IMR-90 (cell line): ENCODE measurements at regions not wholly inside any gene's neighbourhood (a gene's known extent, or its start where the extent isn't known, plus 50 kb on each side); places are given as distances from the start of the nearest gene placed in this dataset.

Experiments used
- ATAC-seq: fragments of 200-7000 bp; cut with Tn5 transposase; 2 replicates; pipeline ENCODE4 v1.9.1; 2020; ENCODE audit warnings: low read depth, mild to moderate bottlenecking, moderate library complexity
- BruUV-seq: library from RNA; stranded (reverse); fragments of 400-500 nt; replicated peaks from 2 replicates; lab custom pipeline; 2021; lab: Mats Ljungman, UMichigan
- CTCF ChIA-PET: fragments of 300-600 bp; formaldehyde crosslinking; extraction: SDS; loops from one replicate; lab custom pipeline; 2021; ENCODE audit warnings: antibody characterized with exemption; lab: Yijun Ruan, JAX
- POLR2A ChIA-PET: fragments of 300-600 bp; sonication (Branson Sonifier 250); formaldehyde crosslinking; loops from one replicate; lab custom pipeline; 2022; ENCODE audit warnings: antibody characterized with exemption; ENCODE audit not compliant: unreplicated experiment; lab: Charles Lee
- DNase-seq: peaks from one replicate; pipeline ENCODE4 v3.0.0; 2013
- H2AFZ ChIP-seq: replicated peaks from 2 replicates; pipeline ENCODE3; 2013; ENCODE audit warnings: low read length, mild to moderate bottlenecking; ENCODE audit not compliant: poor library complexity
- H2AK5ac ChIP-seq: 2 replicates; pipeline ENCODE4 v1.6.1; 2013; ENCODE audit warnings: low read depth, low read length, inconsistent platforms
- H2AK9ac ChIP-seq: replicated peaks from 2 replicates; pipeline ENCODE3; 2013; ENCODE audit warnings: mild to moderate bottlenecking, low read depth, low read length, moderate library complexity; ENCODE audit not compliant: poor library complexity
- H2BK120ac ChIP-seq: 2 replicates; pipeline ENCODE4 v1.6.1; 2013; ENCODE audit warnings: low read depth, low read length, inconsistent platforms
- H2BK15ac ChIP-seq: 3 replicates; pipeline ENCODE4 v1.6.1; 2013; ENCODE audit warnings: low read depth, low read length, inconsistent platforms
- H2BK20ac ChIP-seq: 2 replicates; pipeline ENCODE4 v1.6.1; 2013; ENCODE audit warnings: low read depth, mild to moderate bottlenecking, inconsistent platforms, low read length, moderate library complexity
- H2BK5ac ChIP-seq: 2 replicates; pipeline ENCODE4 v1.6.1; 2013; ENCODE audit warnings: mild to moderate bottlenecking, low read depth, low read length, inconsistent platforms; ENCODE audit not compliant: poor library complexity, severe bottlenecking
- H3K14ac ChIP-seq: replicated peaks from 2 replicates; pipeline ENCODE4 v1.6.1; 2013; ENCODE audit warnings: low read depth, low read length, inconsistent platforms
- H3K18ac ChIP-seq: 2 replicates; pipeline ENCODE4 v1.6.1; 2013; ENCODE audit warnings: low read depth, low read length, control low read depth
- H3K23ac ChIP-seq: 2 replicates; pipeline ENCODE4 v1.6.1; 2013; ENCODE audit warnings: low read depth, low read length, inconsistent platforms
- H3K27ac ChIP-seq: 2 replicates; pipeline ENCODE4 v1.5.1; 2013; ENCODE audit warnings: mild to moderate bottlenecking, control low read depth, low read length; ENCODE audit not compliant: insufficient read depth
- H3K27me3 ChIP-seq: 2 replicates; pipeline ENCODE4 v1.6.1; 2013; ENCODE audit warnings: low read length; ENCODE audit not compliant: control insufficient read depth, insufficient read depth
- H3K36me3 ChIP-seq: 2 replicates; pipeline ENCODE4 v1.6.1; 2013; ENCODE audit warnings: low read length, mixed read lengths; ENCODE audit not compliant: control insufficient read depth, insufficient read depth
- H3K4ac ChIP-seq: 2 replicates; pipeline ENCODE4 v1.6.1; 2013; ENCODE audit warnings: low read depth, low read length, inconsistent platforms
- H3K4me1 ChIP-seq: 2 replicates; pipeline ENCODE4 v1.6.1; 2013; ENCODE audit warnings: low read length, mixed read lengths; ENCODE audit not compliant: control insufficient read depth, insufficient read depth
- H3K4me2 ChIP-seq: 2 replicates; pipeline ENCODE4 v1.6.1; 2013; ENCODE audit warnings: low read depth, mild to moderate bottlenecking, control low read depth, low read length, moderate library complexity
- H3K4me3 ChIP-seq: 2 replicates; pipeline ENCODE4 v1.5.1; 2013; ENCODE audit warnings: low read depth, mild to moderate bottlenecking, control low read depth, low read length, moderate library complexity; ENCODE audit not compliant: insufficient read depth
- H3K56ac ChIP-seq: 2 replicates; pipeline ENCODE4 v1.6.1; 2013; ENCODE audit warnings: low read length, inconsistent platforms; ENCODE audit not compliant: insufficient read depth; ENCODE audit errors: extremely low read depth
- H3K79me1 ChIP-seq, 2 experiments: 2 replicates each; pipeline ENCODE4 v1.6.1; 2013; ENCODE audit warnings: low read length in 2 of 2, inconsistent platforms in 1 of 2, low read depth in 1 of 2
- H3K9ac ChIP-seq: 2 replicates; pipeline ENCODE4 v1.6.1; 2013; ENCODE audit warnings: low read depth, low read length, control low read depth
- H3K9me1 ChIP-seq: 2 replicates; pipeline ENCODE4 v1.6.1; 2013; ENCODE audit warnings: low read length, inconsistent platforms; ENCODE audit not compliant: insufficient read depth
- H3K9me3 ChIP-seq: 2 replicates; pipeline ENCODE4 v1.6.1; 2013; ENCODE audit warnings: low read length; ENCODE audit not compliant: control insufficient read depth, insufficient read depth
- H4K20me1 ChIP-seq: 2 replicates; pipeline ENCODE4 v1.6.1; 2013; ENCODE audit warnings: low read length, inconsistent platforms; ENCODE audit not compliant: insufficient read depth
- H4K5ac ChIP-seq: 2 replicates; pipeline ENCODE4 v1.6.1; 2013; ENCODE audit warnings: mild to moderate bottlenecking, low read depth, low read length, control low read depth
- H4K8ac ChIP-seq, 2 experiments: 2 replicates each; pipeline ENCODE4 v1.6.1; 2013; ENCODE audit warnings: low read depth in 2 of 2, low read length in 2 of 2, control low read depth in 1 of 2, inconsistent platforms in 1 of 2
- H4K91ac ChIP-seq: 2 replicates; pipeline ENCODE4 v1.6.1; 2013; ENCODE audit warnings: low read depth, low read length, inconsistent platforms; ENCODE audit not compliant: insufficient read depth
- BHLHE40 ChIP-seq: fragments of 150-350 bp; IDR thresholded peaks from 2 replicates; pipeline ENCODE4 v1.6.1; 2016; ENCODE audit warnings: mild to moderate bottlenecking, low read depth, low read length
- FOS ChIP-seq: fragments of 150-350 bp; IDR thresholded peaks from 2 replicates; pipeline ENCODE4 v1.6.1; 2016; ENCODE audit warnings: low read depth, low read length
- RAD21 ChIP-seq: IDR thresholded peaks from 2 replicates; pipeline ENCODE4 v1.6.1; 2012; ENCODE audit warnings: low read length, improper control_type of control experiment
- RCOR1 ChIP-seq: IDR thresholded peaks from 2 replicates; pipeline ENCODE4 v1.6.1; 2012; ENCODE audit warnings: mild to moderate bottlenecking, low read length, improper control_type of control experiment; ENCODE audit not compliant: insufficient replicate concordance
- RFX5 ChIP-seq: IDR thresholded peaks from 2 replicates; pipeline ENCODE4 v1.8.0; 2012; ENCODE audit warnings: low read depth, mild to moderate bottlenecking, low read length, moderate library complexity
- SMC3 ChIP-seq: fragments of 150-350 bp; IDR thresholded peaks from 2 replicates; pipeline ENCODE4 v1.6.1; 2016; ENCODE audit warnings: low read depth, mild to moderate bottlenecking, antibody characterized with exemption, low read length, moderate library complexity
- WGBS, 2 experiments: methylation state at CpG; one replicate each; pipeline versions ENCODE4 v1.1.5 to v1.1.7; 2013; ENCODE audit warnings: missing lambda C conversion rate in 2 of 2; ENCODE audit not compliant: insufficient read length in 1 of 2; ENCODE audit errors: extremely low coverage in 2 of 2; 5-methylcytosine and 5-hydroxymethylcytosine counted together
- dilution Hi-C: fragments of 300-500 bp; cut with HindIII; formaldehyde crosslinking; loops from one replicate; pipeline ENCODE4 v1.14.3; 2018; ENCODE audit warnings: low sequenced_read_pairs; ENCODE audit not compliant: unreplicated experiment
- in situ Hi-C: fragments of 300-500 bp; cut with MboI; formaldehyde crosslinking; loops from 3 replicates; pipeline ENCODE4 v1.14.3; 2019; ENCODE audit warnings: low sequenced_read_pairs, inconsistent platforms, mixed read lengths
- intact Hi-C: fragments of 100-400 bp; cut with micrococcal nuclease; formaldehyde crosslinking; loops from 2 replicates; pipeline ENCODE4 v1.10.0; 2022
- TF ChIP-seq, protein P1 (sequence below): fragments of 150-350 bp; IDR thresholded peaks from 2 replicates; pipeline ENCODE4 v1.6.1; 2016; ENCODE audit warnings: low read depth, mild to moderate bottlenecking, low read length, moderate library complexity, borderline replicate concordance
- TF ChIP-seq, protein P2 (sequence below): conservative IDR thresholded peaks from 2 replicates; pipeline ENCODE4 v1.5.1; 2012; ENCODE audit warnings: mild to moderate bottlenecking, low read depth, low read length, improper control_type of control experiment
- TF ChIP-seq, protein P3 (sequence below): fragments of 150-350 bp; IDR thresholded peaks from 2 replicates; pipeline ENCODE4 v1.6.1; 2017; ENCODE audit warnings: mild to moderate bottlenecking, antibody characterized with exemption, low read length, low read depth

DNA sequence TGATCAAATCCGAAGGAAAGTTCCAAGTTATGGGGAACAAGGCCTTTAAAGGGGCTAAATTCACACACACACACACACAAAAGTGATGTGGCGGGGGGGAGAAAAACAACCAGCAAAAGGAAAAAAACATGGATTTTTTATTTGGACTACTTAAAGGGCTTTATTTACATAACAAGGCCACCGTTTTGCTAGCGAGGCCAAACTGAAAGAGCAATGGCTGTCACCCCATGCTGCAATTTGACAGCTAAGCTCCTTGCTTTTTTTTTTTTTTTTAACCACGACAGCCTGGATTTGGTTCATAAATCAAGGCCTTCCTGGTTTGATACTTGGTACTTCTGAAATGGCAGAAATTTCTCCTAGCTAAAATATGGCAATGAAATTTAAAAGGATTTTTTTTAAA lies 99.6 kb upstream of the PTCHD1 start:
- no peak overlapping the region for H4K91ac ChIP-seq
- no peak overlapping the region for H3K14ac ChIP-seq
- H3K4ac ChIP-seq, result no peak overlapping the region
- no peak overlapping the region for H4K8ac ChIP-seq
- H2AFZ ChIP-seq, result no peak overlapping the region
- in situ Hi-C loops, result no loop called here
- no peak overlapping the region for H4K5ac ChIP-seq
- H3K9me3 ChIP-seq, result no peaks in the 10 kb centered on the region
- intact Hi-C loops, result no loop called here
- ATAC-seq (no peak), DNase-seq (no peak)
- H3K79me1 ChIP-seq, result no peaks in the 10 kb centered on the region
- H3K27me3 ChIP-seq, result no peaks in the 10 kb centered on the region
- H3K18ac ChIP-seq, result no peak overlapping the region
- H2BK15ac ChIP-seq, result no peak overlapping the region
- no peak overlapping the region for H2AK9ac ChIP-seq
- H3K4me1 ChIP-seq, result no peaks in the 10 kb centered on the region
- no peak overlapping the region for H3K4me2 ChIP-seq
- H3K56ac ChIP-seq, result no peak overlapping the region
- dilution Hi-C loops, result no loop called here
- no peaks in the 10 kb centered on the region for H3K9me1 ChIP-seq
- ChIA-PET CTCF (no interaction called here), POLR2A (no interaction called here)
- H2AK5ac ChIP-seq, result no peak overlapping the region
- H3K23ac ChIP-seq, result no peak overlapping the region
- no CpG with 5 or more reads among the region's 5 CpGs for WGBS, 2 experiments
- H3K27ac ChIP-seq, result no peak overlapping the region
- H2BK5ac ChIP-seq, result no peak overlapping the region
- TF ChIP-seq RFX5 (no peak), SMC3 (no peak), FOS (no peak), BHLHE40 (no peak), RAD21 (no peak), RCOR1 (no peak)
- TF ChIP-seq, protein P1, sequence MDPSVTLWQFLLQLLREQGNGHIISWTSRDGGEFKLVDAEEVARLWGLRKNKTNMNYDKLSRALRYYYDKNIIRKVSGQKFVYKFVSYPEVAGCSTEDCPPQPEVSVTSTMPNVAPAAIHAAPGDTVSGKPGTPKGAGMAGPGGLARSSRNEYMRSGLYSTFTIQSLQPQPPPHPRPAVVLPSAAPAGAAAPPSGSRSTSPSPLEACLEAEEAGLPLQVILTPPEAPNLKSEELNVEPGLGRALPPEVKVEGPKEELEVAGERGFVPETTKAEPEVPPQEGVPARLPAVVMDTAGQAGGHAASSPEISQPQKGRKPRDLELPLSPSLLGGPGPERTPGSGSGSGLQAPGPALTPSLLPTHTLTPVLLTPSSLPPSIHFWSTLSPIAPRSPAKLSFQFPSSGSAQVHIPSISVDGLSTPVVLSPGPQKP, result no peak
- TF ChIP-seq, protein P2, sequence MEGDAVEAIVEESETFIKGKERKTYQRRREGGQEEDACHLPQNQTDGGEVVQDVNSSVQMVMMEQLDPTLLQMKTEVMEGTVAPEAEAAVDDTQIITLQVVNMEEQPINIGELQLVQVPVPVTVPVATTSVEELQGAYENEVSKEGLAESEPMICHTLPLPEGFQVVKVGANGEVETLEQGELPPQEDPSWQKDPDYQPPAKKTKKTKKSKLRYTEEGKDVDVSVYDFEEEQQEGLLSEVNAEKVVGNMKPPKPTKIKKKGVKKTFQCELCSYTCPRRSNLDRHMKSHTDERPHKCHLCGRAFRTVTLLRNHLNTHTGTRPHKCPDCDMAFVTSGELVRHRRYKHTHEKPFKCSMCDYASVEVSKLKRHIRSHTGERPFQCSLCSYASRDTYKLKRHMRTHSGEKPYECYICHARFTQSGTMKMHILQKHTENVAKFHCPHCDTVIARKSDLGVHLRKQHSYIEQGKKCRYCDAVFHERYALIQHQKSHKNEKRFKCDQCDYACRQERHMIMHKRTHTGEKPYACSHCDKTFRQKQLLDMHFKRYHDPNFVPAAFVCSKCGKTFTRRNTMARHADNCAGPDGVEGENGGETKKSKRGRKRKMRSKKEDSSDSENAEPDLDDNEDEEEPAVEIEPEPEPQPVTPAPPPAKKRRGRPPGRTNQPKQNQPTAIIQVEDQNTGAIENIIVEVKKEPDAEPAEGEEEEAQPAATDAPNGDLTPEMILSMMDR, result no peak
- TF ChIP-seq, protein P3, sequence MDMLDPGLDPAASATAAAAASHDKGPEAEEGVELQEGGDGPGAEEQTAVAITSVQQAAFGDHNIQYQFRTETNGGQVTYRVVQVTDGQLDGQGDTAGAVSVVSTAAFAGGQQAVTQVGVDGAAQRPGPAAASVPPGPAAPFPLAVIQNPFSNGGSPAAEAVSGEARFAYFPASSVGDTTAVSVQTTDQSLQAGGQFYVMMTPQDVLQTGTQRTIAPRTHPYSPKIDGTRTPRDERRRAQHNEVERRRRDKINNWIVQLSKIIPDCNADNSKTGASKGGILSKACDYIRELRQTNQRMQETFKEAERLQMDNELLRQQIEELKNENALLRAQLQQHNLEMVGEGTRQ, result no peak
- no TSS peak for BruUV-seq
- no peaks in the 10 kb centered on the region for H4K20me1 ChIP-seq
- H2BK120ac ChIP-seq, result no peak overlapping the region
- H3K9ac ChIP-seq, result no peak overlapping the region
- H3K36me3 ChIP-seq, result no peaks in the 10 kb centered on the region
- H2BK20ac ChIP-seq, result no peak overlapping the region
- no peak overlapping the region for H3K4me3 ChIP-seq
